ENCODE measurements at regions not wholly inside any gene's neighbourhood (a gene's known extent, or its start where the extent isn't known, plus 50 kb on each side); places are given as distances from the start of the nearest gene placed in this dataset.

DNA sequence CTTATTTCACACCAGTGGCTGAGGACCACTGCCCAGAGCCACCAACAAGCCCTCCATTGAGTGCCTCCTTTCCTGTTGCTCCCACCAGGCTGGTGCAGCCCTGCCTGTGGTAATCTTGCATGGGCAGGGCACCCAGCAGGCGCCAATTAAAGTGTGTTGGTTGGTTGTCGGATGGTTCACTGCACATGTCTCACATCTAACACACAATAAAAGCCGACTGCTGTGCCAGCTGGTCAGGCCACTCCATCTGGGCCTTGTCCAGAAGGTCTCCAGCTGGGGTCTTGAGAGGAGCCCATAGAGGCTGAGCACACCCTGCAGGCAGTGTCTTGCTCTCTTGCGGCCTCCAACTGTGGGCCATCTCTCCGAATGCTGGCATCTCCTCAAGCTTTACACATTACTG lies 494.8 kb upstream of the KLHL29 start:
- no peak for DNase-seq

DNA sequence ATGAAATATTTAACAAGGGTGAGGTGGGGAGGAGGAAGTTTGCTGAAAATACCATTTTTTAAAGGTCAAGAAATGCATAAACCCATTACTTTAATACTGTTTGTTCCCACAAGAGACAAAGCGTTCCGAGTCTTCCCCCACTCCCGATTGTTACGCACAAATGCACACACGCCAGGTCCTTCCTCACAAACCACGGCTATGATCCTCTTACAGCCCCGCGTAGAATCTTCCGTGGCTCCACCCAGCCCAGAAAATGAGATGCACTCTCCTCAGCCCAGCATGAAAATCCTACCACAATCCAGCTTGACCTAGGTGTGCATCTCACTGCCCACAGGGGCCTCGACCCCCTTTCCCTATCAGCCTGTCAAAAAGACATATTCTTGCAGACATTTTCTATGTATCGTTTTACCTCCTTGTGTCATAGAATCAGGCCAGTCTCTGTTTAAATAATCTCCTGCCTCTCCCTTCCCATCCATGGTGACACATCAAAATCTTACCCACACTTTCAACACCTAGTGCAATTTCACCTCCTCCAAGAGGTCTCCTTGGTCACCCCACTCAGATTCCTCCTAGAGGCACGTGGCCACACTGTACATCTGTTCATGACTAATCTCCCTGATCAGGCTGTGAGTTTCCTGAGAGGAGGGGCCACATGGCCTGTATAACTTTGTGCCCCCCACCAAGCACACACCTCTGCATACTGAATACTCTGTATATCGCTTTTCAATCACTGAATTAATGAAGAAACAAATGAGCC lies 491.0 kb upstream of the KLHL29 start:
- DNase-seq, result no peak

DNA sequence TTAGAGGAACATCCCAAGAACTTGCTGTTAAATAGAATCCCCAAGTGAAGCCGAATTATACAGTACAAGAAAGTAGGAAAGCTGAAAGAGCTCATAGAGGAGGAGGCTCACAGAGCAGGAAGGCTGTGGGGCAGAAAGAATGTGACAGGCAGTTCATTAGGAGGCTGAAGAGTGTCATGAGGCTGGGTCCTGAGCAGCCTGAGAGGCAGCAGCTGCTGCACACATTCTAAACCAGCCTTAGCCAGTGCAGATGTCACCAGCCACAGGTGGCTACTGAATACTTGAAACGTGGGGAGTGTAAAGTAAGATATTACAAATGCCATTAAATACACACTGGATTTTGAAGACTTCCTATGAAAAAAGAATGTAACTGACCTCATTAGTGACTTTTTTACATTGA lies 490.2 kb upstream of the KLHL29 start:
- no peak for DNase-seq

DNA sequence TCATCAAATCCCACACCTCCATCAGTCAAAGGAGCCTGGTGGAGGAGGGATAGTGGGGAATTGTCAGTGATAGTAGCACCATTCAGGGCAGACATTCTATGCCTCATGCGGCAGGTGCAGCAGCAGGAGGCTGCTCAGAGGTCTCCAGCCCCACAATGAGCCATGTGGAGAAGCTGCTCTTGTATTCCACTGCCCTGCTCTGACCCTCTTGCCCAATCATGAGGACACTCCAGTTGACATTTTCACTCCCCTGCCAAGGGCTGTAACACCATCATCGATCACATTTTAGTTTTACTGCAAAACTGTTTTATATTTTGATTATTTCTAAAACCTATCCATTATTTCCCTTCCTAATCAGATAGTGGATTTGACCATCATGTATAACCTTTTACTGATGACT lies 487.6 kb upstream of the KLHL29 start:
- DNase-seq, result no peak

DNA sequence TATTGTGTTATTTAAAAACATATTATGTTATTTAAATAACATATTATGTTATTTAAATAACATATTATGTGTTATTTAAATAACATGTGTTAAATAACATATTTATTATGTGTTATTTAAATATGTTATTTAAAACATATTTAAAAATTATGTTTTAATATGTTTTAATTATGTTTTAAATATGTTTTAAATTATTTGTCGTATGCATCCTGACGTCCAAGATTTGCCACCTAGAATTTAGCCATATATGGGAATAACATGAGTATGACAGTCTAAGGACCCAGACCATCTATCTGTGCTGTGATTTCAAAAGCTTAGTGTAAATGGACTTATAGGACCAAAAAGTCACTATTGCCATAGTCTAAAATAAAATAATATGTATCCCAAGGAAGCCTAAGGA lies 484.3 kb upstream of the KLHL29 start:
- no peak for DNase-seq

DNA sequence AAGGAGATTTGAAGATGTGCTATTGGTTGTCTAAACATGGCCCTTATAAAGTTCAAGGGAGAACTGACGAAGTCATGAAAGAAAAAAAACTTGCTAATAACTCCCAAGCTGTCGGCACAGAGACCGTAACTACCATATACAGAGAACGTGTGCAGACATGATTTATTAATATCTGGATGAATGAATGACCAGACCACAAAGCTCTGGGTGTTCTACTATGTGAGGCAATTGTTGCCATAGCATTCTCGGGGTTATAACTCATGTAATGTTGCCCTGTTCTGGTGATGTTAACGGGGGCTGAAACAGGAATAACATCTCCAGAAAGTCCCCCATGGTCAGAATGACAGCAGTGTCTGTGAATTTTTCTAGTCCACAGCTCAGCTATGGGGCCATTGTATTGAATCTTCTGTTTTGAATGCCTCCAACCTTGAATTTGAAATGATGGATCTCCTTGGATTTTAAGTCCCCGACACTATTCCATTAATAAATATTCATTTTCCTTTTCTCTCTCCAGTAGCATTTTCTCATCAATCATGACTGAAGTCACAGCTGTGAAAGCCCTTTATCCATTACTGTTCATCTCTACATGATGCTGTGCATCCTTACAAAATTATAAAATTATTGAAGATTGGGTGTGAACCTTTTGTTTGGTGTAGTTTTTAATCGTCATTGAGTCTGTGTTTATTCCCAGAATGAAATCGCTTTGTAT lies 483.4 kb upstream of the KLHL29 start:
- DNase-seq, result no peak

DNA sequence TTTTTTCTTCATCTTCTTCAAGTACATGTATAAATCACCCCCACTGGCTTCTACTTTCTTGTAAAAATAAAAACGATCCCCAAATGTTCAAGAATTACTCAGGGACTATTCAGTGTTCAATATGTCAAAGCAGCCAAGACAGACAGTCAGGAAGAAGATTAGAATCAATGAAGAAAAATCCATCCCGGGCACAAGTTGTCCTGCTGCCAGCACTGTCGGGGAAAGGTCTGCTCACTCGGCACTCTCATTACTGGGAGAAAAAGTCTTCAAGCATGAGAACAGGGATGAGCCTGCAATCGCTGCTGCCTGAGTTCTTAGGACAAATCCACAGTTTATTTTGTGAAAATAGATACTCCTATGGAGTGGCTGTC lies 482.8 kb upstream of the KLHL29 start:
- no peak for DNase-seq

DNA sequence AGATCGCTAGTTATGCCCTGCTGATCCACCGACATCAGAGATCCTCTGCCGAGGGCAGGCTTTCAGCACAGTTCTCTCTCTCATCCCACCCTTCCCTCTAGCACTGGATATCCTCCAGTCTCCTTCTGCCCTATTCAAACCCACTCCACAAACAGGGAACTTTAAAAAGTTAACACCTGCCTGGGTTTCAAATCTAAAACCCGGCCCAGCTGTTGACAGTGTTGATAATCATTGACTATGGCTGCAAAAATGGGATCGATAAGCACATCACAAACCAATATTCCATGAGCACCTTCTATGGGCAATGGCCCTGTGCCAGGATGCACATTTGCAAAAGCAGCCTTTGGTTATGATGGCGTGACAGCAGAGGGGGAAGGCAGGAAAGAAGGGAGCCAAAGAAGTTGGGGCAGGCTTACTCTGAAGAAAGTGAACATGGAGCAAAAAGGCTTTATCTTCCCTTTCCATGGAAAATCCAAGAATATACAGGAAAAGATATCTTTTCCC lies 482.3 kb upstream of the KLHL29 start:
- DNase-seq, result no peak

DNA sequence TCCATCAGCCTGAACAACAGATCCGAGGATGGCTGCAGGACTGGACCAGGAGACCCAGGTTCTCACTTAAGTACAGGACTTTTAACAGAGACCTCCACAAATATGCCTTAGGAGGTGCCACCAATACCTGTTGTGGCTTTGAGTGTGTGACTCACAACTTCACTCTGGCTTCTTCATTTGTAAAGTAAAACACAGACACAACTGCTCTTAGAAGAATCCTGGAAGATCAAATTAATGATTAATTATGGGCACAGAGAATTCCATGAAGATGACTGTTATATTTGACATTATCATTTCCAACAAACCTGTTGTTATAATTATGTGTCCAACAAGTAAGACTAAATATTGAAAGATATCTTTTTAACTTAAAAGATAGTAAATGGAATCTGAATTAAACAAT lies 481.4 kb upstream of the KLHL29 start:
- no peak for DNase-seq

DNA sequence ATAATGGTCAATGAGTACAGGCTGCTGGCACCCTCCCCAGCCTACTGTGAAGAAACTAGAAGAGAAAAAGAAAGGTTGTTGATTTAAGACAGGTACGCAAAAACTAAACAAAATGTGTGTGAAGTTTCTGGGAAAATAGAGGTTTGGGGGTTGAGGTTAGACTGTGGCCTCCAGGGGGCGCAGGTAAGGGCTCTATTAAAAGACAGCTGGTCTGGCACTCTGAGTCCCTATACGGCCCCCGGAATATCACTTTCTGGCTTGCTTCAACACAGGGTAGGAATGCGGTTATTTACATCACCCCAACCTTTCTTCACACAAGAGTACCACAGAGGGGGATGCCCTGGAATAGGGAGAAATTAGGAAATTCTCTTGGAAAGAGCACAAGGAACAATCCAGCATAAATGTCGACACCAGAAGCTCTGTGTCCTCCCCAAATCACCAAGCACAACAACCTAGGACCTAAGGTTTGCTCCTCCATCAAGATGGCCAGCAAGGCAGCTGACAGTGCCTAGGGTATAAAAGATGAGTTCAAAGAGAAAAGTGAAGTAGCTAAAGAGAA lies 480.8 kb upstream of the KLHL29 start:
- no peak for DNase-seq

DNA sequence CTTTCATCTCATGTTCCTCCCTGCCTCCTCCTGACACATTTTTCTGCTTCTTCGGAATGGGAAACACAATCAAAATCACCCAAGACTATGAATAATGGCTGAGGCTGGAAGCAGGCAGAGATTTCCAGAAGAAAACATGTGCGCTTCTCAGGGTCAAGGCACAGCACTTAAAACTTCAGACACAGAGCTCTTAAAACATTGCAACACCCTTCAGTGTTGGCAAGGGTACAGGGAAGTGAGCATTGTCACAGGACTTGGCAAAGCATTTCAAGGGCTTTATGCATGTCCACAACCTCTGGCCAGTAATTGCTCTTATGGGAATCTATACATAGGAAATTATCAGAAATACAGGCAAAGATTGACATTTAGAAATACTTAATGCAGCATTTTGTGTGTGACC lies 477.6 kb upstream of the KLHL29 start:
- no peak for DNase-seq

DNA sequence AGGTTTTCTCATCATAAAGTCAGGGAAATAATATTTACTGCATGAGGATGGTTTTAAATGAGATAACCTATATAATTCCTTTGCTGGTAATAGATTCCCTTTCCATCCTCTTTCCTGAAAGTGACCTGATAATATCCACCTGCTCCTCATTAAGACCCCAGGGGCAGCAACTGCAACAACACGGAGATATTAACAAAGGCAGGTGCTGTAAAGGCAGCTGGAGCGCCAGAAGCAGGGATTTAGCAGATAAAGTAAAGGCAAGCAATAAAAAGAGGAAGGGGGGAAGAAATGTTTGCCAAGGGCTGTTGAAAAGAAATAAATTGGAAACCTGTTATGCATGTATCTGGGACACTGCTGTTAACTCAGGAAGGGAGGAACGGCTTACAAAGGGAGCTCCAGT lies 472.6 kb upstream of the KLHL29 start:
- DNase-seq, result no peak

DNA sequence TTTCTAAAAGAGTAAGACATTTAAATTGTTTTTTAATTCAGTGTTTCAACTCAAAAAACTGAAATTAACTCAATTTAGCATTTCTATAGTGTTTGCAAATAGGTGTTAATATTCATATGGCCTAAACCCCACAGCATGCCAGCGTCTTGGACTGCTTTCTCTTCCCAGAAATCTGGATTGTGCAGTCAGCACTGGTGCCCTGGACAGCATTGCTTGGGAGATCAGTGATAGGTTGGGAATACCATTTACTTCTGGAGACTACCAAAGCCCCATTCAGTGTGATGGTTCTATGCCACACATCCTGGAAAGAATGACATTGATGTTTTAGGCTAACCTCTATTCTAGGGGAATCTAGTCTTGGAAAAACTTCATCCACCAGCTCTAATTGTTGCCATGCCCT lies 455.0 kb upstream of the KLHL29 start:
- DNase-seq, result no peak

DNA sequence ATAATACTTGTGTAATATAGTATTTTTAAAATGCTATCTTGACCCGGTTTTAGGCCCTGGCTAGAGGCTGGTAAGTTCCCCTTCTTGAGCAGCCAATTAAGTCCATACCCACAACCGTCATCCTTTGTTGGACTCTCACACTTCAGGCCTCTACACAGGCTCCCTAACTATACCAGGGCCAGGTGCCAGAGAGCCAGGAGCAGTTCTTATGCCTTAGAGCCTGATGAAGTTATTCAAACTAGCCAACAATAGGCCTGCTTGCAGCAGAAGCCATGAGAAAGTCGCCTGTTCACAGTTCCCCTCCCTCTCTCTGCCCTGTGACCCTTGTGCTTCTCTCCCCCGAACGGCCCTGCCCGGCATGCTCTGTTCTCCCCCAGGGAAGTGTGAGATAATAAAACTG lies 454.2 kb upstream of the KLHL29 start:
- DNase-seq, result no peak

DNA sequence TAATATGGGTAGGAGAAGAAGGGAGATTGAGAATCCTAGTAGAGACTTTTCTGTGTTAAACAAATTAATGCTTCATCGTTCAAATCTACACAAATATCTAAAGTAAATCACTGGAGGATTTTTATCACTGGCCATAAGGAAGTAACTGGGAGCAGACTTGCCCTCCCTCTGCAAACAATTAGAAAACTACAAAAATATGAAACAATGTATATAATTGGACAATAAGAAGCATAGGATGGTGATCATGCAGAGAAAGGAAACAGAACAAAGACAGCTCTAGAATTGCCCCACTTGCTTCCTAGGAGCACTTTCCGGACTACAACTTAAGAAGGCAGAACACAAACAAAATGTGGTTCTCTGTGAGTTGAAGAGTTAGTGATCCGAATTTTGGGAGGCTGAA lies 452.7 kb upstream of the KLHL29 start:
- DNase-seq, result no peak

DNA sequence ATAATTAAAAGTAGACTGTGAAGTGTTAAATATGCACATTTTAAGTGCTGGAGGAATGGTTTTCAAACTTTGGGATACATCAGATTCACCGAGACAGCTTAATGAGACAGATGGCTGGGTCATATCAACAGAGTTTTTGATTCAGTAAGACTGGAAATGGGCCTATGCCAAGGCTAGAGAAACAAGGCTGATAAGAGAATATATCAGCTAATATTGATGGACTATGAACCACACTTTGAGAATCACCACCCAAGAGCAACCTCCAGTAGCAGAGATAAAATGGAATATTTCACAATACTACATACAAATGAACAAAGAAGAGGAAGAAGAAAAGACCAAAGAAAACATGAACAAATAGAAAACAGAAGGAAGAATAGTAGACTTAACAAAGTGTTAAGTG lies 450.2 kb upstream of the KLHL29 start:
- DNase-seq, result no peak

DNA sequence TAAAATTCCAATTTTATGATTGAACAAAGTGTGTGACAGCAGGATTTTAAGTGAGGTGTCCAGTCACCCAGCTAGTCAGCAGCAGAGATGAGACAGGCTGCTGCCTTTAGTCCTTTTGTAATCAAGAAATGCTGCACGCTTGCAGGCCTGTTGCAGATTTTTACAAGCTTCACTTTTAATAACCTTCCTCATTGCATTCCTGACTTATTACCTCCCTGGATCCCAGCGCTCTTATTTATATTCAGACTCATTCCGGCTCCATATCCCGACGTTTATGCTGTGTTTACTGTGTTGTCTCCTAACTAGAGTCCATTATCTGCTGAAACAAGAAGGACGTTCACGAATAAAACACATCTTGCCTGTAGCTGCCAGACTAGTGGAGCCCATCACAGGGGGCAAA lies 442.5 kb upstream of the KLHL29 start:
- DNase-seq, result no peak

DNA sequence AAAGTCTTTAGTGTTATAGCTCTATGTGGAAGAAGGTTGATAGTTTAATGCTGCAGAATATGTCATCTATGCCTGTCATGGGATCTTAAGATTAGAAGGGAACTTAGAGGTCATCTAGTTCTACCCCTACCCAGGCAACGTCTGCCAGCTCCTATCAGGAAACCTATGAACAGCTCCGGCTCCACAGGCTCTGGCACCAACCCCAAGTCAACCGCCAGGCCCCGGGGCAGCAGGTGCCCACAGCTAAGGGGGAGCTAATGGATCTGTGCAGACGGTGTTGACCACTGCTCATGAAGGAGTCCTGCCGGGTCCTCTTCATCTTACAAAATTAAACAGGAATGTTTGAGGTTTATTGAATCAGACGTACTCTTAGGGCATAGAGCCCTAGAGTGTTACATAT lies 440.8 kb upstream of the KLHL29 start:
- DNase-seq, result no peak

DNA sequence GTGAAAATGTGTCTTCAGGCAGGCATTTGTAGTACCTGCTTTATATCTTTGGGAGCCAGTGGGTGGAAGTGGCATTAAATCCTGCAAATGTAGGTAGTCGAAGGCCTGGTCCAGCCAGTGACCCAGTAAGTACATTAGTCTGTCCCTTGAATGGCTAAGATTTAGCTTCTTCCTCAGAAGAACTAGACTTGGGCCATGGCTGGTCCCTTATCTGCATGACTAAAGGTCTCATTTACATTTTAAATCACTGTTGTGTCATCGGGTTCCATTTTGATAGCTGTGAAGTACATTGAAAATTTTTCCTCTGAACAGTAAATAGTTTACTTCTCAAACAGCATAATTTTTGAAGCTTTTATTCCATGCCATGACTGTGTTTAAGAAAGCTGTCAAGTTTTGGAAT lies 438.4 kb upstream of the KLHL29 start:
- no peak for DNase-seq

DNA sequence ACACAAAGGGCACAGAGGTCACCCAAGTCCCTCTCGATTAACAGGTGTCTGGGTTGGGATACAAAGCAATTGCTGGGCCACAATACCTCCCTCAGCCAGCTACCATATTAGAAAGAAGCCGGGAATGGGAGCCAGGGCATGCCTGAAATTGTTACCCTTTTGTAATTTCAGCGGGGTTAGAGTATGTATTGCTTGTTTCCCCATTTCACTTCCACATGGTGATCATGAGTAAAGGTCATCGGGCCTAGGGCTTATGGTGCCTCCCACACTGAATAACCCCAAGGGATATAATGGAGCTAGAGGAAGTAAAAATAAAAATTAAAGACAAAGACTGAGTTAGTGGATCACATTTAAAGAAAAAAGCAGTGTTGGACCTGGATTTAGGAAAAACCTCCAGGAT lies 437.2 kb upstream of the KLHL29 start:
- DNase-seq, result no peak

DNA sequence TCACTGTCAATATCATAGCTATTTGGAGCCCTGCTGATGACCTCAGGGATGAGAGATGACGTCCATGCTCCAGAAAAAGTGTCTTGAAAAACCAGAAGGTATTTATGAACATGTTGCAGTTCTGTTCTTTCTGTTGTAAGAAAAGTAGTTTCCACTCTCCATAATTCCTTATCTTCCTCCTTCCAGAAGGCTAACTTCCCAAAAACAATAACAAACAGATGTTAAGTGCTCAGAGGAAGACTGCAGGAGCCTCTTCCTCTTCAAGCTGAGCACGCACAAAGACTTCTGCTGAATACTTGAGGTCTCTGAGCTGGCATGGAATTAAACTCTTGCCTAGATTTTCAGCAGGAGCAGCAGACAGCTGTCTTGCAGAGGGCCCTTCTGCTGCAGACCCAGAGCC lies 434.5 kb upstream of the KLHL29 start:
- no peak for DNase-seq

DNA sequence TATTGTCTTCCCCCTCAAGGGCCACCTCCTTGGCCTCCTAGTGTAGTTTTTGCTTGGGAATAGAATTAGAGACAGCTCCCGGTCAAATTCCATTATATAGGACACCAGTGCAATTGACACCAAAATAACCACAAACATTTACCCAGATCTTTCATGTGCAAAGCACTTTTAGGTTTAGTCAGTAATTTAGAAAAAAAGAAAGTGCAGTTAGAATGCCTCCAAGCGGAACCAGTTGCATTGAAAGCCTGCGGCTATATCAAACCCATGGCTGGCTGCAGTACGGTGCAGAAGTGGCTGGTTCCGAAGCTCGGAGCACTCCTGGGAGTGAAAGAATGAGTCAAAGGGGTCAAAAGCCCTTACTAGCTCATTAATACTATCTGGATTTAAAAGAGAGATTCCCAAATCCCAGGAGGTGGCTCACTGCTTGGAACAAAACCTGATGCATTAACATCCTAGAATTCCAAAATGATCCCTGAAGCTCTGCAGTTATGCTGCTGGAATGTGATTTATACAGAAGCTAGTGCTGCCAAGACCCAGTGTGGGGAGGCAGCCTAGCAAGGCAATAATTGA lies 432.2 kb upstream of the KLHL29 start:
- DNase-seq, result no peak

DNA sequence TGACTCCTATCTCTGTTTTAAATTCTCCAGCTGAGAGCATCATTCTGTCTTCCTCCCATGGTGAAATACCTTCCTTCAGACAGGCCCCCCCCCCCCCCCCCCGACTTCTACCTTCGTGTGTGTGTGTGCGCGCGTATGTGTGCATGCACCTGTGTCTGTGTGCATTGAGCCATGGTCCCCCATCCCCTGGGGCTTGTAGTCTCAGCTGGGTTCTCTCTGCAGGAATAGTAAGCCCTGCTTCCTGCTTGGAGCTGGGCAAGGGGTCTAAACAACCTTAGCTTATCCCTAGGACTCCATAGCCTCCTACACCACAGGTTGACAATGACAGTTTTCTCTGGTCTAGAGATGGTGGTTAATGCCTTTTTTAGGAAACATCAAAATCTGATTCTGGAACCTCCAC lies 427.5 kb upstream of the KLHL29 start:
- DNase-seq, result no peak

DNA sequence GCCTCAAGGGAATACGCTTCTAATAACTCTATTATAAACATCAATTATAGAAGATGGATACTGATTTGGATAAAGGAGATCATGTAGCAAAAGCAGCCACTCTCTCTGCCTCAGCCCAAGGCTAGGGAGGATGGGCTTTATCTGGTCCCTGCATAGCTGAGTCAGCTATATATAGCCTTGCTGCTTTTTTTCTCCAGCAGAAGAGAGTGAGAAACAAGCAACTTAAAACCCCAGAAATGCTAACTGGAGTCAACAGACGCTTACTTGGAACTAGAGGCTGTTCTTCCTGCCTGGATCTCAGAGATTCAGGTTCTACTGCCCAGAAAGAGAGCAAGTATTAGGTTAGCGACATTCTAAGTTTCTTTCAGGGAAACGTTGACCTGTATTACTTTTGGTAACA lies 426.7 kb upstream of the KLHL29 start:
- no peak for DNase-seq
